Gastroesophageal sphincter (tissue), 4 donors: ENCODE measurements at regions not wholly inside any gene's neighbourhood (a gene's known extent, or its start where the extent isn't known, plus 50 kb on each side); places are given as distances from the start of the nearest gene placed in this dataset.

Source experiments
- ATAC-seq: fragments of 150-250 bp; one replicate; pipeline ENCODE4 v1.9.1; 2016; ENCODE audit warnings: mild to moderate bottlenecking, moderate library complexity
- H3K27ac ChIP-seq, 4 donors: fragments of 200-600 bp; sonication (generic) in 3 of 4; 1 replicate in 3 of 4; 2 replicates in 1 of 4; pipeline ENCODE4 v1.5.1; 2016 to 2019
- H3K27me3 ChIP-seq: fragments of 200-600 bp; sonication (generic); one replicate; pipeline ENCODE4 v1.5.1; 2019
- H3K36me3 ChIP-seq, 2 donors: fragments of 200-600 bp; sonication (generic); one replicate each; pipeline ENCODE4 v1.5.1; 2019; ENCODE audit warnings: control low read depth in 1 of 2
- H3K4me1 ChIP-seq, 3 donors: fragments of 200-600 bp; sonication (generic); 1 replicate in 2 of 3; 2 replicates in 1 of 3; pipeline ENCODE4 v1.5.1; 2016 to 2019; ENCODE audit warnings: control low read depth in 2 of 3
- H3K4me3 ChIP-seq, 2 donors: fragments of 200-600 bp; sonication (generic); one replicate each; pipeline ENCODE4 v1.5.1; 2019; ENCODE audit warnings: mild to moderate bottlenecking in 1 of 2, moderate library complexity in 1 of 2
- H3K9me3 ChIP-seq, 3 donors: fragments of 200-600 bp; sonication (generic); one replicate each; pipeline ENCODE4 v1.5.1; 2017 to 2019; ENCODE audit warnings: control low read depth in 2 of 3
- CTCF ChIP-seq, 4 experiments: fragments of 200-600 bp in 2 of 4; fragments of 450-650 bp in 2 of 4; sonication (generic) in 1 of 4; IDR thresholded peaks; one replicate each; pipeline ENCODE4 v1.5.1; 2017 to 2019; ENCODE audit warnings: antibody characterized with exemption in 4 of 4, mild to moderate bottlenecking in 2 of 4, moderate library complexity in 2 of 4
- EP300 ChIP-seq: sonication (generic); formaldehyde crosslinking; IDR thresholded peaks from one replicate; pipeline ENCODE4 v1.6.1; 2017; ENCODE audit warnings: antibody characterized with exemption, mild to moderate bottlenecking
- POLR2A ChIP-seq, 2 donors: fragments of 450-650 bp; IDR thresholded peaks; one replicate each; pipeline ENCODE4 v1.6.1; 2017; ENCODE audit warnings: antibody characterized with exemption in 2 of 2, mild to moderate bottlenecking in 2 of 2, moderate library complexity in 1 of 2
- POLR2AphosphoS5 ChIP-seq: sonication (generic); formaldehyde crosslinking; IDR thresholded peaks from one replicate; pipeline ENCODE4 v1.6.1; 2017; ENCODE audit warnings: antibody characterized with exemption
- WGBS, 2 donors: methylation state at CpG; one replicate each; pipeline ENCODE4 v1.1.5; 2018; ENCODE audit warnings: low coverage in 1 of 2; 5-methylcytosine and 5-hydroxymethylcytosine counted together

GRCh38 chr6:156612361-156612760, 164.8 kb upstream of the ARID1B start:
- Histone ChIP-seq H3K27me3 (no peaks in the 10 kb centered on the region), H3K36me3 (no peaks in the 10 kb centered on the region), H3K4me1 (no peaks in the 10 kb centered on the region), H3K9me3 (peaks cover 0 to 24% (median 0%) of the 10 kb centered on the region in 3 donors), H3K4me3 (no peak overlapping the region), H3K27ac (no peak overlapping the region)
- TF ChIP-seq POLR2A (IDR thresholded peaks at IDR 0.05): no peak
- TF ChIP-seq CTCF (IDR thresholded peaks at IDR 0.05): no peak
- ATAC-seq: no peak

- no peak overlapping the region for H3K27ac ChIP-seq
- no peaks in the 10 kb centered on the region for H3K36me3 ChIP-seq
- ATAC-seq: no peak
- 78 to 84% methylated on average over 6 of the region's 7 CpGs for WGBS, 2 donors
- H3K4me3 ChIP-seq: no peak overlapping the region
- TF ChIP-seq POLR2A (IDR thresholded peaks at IDR 0.05) (no peak), CTCF (IDR thresholded peaks at IDR 0.05) (no peak), POLR2AphosphoS5 (no peak), EP300 (no peak)
- peaks cover 0 to 9% (median 0%) of the 10 kb centered on the region in 3 donors for H3K9me3 ChIP-seq
- H3K4me1 ChIP-seq: peaks cover 0 to 10% (median 0%) of the 10 kb centered on the region in 3 donors
- no peaks in the 10 kb centered on the region for H3K27me3 ChIP-seq
Observed at GRCh38 chr6:156602066-156602385, 175.2 kb upstream of the ARID1B start.

DNA sequence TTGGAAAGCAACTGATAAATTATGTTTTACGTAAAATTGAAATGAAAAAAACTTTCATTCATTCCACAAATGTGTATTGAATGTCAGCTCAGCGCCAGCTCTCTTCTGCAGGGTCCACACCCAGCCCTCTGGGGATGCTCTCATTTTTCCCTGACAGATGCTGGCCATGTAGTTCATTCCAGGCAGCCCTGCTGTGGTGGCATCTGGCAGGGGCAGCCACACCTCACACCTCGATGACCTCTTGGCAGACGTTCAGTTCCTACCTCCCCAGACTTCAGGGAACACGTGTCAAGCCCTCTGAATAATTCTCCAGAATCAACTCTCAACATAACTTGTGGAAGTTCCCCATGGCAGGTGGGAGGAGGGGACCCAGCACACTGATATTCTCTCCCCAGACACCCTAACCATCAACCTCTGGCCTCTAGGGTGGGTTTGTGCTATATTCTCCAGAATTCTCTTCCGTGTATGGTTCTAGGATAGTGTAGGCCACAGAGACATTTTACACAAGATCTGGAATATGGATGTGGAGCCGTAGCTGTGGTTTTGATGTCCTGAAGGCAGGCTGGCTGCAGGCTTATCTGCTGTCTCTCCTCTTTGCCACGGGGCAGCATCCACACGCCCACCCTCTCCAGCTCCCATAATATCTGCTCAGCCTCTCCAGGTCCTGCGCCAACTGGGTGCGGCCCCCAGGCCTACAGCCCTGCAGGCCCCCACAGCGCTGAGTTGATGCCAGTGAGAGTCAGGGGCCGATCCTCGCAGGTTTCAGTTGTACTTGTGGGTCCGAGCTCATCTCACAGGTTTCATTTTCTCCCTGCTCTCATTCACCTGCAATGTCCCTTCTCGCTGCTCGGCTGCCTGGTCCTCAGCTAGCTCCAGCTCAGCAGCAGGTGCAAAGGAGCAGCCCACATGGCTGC, 175.8 kb upstream of the ARID1B start:
- ATAC-seq: no peak
- Histone ChIP-seq H3K9me3 (peaks cover 0 to 9% (median 0%) of the 10 kb centered on the region in 3 donors), H3K36me3 (no peaks in the 10 kb centered on the region), H3K4me3 (no peak overlapping the region), H3K27me3 (no peaks in the 10 kb centered on the region), H3K4me1 (peaks cover 0 to 10% (median 0%) of the 10 kb centered on the region in 3 donors), H3K27ac (peak overlapping the region in 1 of 4 donors; percentile 73)
- TF ChIP-seq EP300 (no peak), POLR2AphosphoS5 (no peak), CTCF (IDR thresholded peaks at IDR 0.05) (no peak), POLR2A (IDR thresholded peaks at IDR 0.05) (no peak)
- WGBS, 2 donors: 76 to 82% methylated on average over 5 to 9 of the region's 17 CpGs

GRCh38 chr6:156600678-156601077, 176.5 kb upstream of the ARID1B start:
- Histone ChIP-seq H3K27me3 (no peaks in the 10 kb centered on the region), H3K9me3 (peaks cover 0 to 9% (median 0%) of the 10 kb centered on the region in 3 donors), H3K4me3 (no peak overlapping the region), H3K36me3 (no peaks in the 10 kb centered on the region), H3K4me1 (peaks cover 0 to 10% (median 0%) of the 10 kb centered on the region in 3 donors), H3K27ac (peak overlapping the region in 3 of 4 donors; percentile 27 to 73 (median 60))
- peak; percentile 60 for ATAC-seq
- TF ChIP-seq EP300: no peak
- TF ChIP-seq CTCF (IDR thresholded peaks at IDR 0.05): no peak
- TF ChIP-seq POLR2AphosphoS5: no peak
- TF ChIP-seq POLR2A (IDR thresholded peaks at IDR 0.05): no peak
- WGBS, 2 donors: 67 to 80% methylated on average over 6 to 8 of the region's 9 CpGs
